Bone marrow (tissue), 2 donors: ENCODE measurements at regions not wholly inside any gene's neighbourhood (a gene's known extent, or its start where the extent isn't known, plus 50 kb on each side); places are given as distances from the start of the nearest gene placed in this dataset.
A peak's percentile ranks its signal among the peaks of the same experiment; 100 is the strongest.

Experiments
- DNase-seq, 2 donors: peaks; one replicate each; lab custom pipeline; 2025; lab: John Stamatoyannopoulos, UW

DNA sequence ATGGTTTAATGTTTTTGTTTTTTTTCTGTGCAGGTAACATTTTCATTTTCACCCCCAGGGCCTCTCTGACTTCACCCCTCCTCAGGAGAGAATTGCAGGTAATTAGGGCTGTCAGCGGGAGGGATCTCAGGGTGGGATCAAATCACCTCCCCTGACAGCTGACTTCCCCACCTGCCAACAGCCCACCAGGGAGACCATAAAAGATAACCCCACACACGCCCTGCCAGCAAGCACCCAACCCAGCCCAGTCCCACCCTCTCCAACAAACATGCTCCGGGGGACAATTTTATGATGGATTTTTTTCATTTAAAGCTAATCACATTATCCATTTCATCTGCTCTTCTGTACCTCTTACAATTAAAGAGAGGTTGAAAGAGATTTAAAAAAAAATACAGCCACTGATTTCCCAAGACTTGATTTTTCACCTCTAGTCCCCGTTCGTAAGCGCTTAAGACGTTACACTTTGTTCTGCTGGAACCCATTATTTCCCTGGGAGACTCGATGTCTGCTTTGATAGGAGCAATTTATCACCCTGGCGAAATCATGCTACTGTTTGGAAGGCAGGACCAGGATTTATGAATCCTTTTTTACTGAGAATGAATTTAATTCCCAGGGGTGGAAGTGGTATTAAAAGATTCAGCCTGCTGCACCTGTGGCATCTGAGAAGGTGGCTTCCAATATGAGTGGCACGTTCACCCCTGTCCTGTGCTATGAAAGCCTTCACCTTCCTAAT lies 232.9 kb upstream of the ID2 start:
- DNase-seq = no peak

- DNase-seq = no peak
These were observed 230.6 kb upstream of the ID2 start for GRCh38 chr2:8451273-8451672.

GRCh38 chr2:8452296-8452695 lies 229.6 kb upstream of the ID2 start:
- no peak for DNase-seq

- no peak for DNase-seq
These were observed 228.6 kb upstream of the ID2 start for GRCh38 chr2:8452979-8453903.

- no peak for DNase-seq
These were observed 228.0 kb upstream of the ID2 start for GRCh38 chr2:8453904-8454302.

DNA sequence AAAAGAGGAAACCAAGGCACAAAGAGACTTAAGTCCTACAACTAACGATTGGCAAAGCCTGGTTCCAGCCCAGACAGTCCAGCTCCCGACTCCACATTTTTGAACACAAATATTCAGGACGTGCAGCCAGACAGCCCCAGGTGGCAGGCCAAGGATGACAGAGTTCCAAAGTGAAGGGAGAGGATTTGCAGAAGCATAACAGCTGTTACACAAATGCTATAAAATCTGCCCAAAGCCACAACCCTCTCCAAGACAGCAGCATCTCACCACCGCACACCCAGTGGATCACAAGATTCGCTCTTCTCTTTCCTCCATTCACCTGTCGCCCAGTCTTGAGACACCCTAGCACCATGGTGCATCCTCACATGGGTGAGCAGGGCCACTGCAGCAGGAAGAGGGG lies 227.1 kb upstream of the ID2 start:
- no peak for DNase-seq

DNA sequence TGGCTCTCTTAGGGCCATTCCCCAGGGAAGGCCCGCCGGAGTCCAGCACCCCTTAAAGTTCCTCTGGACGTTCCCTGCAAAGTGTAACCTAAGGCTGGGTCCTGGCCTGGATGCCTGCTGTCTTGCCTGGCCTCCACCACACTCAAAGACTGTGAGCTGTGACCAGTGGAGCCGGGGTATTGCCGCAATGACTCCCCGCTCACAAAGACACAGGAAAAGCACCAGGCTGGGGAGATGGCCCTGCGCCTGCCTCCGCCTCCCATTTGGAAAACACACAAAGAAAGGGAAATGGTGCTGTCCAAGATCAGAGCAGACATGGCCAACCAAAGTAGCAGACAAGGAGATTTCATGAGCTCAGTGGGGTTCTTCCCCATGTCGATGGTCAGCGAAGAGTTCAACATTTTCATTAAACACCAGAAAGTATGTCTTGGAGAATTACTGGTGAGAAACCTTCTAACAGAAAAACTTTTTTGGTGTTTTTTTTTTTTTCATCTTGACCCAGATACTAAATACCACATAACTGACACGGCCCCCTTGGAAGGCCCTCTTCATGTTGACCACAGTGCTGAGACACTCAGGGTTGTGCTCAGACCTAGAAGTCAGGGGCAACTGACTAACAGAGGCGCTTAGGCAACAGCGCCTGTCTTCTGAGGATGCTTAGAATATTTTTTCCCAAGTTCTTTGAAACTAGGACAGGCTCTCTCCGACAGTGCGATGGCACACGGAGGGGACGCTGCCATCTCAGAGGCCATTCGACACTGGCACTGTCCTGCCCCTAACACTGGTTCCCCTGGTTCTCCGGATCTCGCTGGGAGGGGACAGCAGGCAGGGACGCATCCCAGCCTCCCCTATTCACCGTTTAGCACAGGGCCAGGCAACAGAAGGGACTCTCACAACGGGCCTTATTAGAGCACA lies 226.4 kb upstream of the ID2 start:
- DNase-seq = no peak

DNA sequence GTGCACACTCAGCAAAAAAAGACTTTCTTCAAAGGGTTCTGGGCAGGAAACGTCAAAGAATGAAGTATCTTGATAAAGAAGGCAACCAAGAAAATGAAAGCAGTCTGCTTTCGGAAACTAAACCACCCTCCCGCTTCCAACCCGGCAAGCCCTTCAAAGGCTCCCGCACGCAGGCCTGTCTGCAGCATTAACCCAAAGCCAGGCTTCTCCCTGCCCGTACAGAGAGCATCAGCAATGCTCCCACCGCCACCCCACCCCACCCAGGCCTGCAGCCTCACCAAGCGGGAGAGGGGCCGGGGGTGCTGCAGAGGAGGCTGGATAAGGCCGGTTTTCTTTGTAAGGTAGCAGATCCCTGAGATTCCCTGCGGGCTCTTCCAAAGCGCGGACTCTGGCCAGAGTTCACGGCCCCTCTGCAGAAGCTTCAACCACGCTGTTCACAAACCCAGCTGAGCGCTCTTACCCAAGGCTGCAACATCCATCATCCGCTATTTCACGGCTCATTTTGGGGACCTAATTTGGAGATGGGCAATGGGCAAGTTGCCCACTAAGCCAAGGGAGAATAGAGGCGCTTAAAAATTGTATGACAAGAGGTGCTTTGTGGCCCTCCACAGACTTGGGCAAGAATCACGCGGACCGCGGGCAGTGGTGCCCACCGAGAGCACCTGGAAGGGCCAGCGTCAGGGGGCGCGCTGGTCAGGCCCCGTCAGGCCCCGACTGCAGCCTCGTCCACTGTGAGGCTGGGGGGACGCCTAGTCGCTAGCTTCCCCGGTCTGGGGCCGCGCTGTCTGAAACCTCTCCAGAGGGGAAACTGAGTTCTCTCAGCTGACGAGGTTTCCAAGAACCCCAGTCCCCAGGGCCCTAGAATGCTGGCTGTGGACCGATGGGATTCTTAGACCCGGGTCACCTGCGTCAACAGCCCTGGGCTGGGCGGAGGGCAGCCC lies 225.4 kb upstream of the ID2 start:
- peak in 1 of 2 donors; percentile 78 for DNase-seq

DNA sequence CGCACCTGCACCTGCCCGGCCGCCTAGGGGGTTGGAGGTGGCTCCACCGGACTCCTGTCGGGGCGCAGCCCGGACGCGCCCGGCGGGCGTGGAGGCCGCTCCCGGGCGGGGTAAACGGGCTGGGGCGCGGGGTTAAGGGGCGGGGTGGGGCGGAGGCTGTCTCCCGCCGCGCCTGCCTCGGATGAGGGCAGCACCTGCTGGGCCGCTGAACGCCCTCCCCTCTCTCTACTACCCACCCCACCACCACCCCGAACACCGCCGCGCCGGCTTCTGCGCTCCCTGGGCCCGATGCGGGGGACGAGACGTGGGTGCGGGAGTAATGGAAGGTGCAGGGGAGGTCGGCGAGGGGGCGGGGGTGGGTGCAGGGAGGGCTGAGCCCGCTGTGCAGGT lies 224.8 kb upstream of the ID2 start:
- no peak for DNase-seq

DNA sequence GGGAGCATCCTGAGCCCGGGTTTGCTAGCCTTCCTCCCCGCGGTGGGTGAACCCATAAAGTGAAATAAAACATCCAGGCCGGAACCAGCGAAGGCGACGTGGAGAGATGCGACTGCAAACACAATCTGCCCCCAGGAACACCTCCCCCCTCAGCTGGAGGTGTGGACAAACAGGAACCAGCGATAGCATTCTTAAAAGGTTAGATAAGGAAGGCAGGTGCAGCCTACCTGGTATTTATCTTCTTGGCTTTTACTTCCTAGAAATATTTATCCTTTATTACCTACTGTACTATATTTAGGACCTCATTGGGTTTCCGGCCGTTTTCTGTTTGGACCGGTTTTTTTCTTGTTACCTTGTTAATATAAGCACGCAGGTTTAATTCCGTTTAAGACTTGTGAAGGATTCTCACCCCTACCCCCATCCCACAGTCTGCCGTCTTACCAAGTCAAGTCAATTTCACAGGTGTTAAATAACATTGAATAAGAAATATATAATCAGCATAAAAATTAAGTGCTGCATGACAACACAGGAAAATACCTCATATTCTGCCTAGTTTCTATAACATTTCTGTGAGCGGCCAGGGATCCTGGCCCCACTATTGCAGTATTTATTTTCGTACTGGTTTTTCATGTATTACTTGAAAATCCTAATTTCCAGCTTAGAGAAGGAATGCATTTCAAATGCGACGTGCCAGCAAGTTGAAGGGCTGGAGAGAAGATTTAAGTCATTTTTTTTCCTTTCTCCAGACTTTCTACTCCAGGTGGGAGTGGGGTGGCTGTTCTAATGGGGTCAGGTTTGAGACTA lies 224.0 kb upstream of the ID2 start:
- no peak for DNase-seq

GRCh38 chr2:8458503-8459459 lies 223.1 kb upstream of the ID2 start:
- no peak for DNase-seq

GRCh38 chr2:8459474-8459873 lies 222.4 kb upstream of the ID2 start:
- DNase-seq = no peak

DNA sequence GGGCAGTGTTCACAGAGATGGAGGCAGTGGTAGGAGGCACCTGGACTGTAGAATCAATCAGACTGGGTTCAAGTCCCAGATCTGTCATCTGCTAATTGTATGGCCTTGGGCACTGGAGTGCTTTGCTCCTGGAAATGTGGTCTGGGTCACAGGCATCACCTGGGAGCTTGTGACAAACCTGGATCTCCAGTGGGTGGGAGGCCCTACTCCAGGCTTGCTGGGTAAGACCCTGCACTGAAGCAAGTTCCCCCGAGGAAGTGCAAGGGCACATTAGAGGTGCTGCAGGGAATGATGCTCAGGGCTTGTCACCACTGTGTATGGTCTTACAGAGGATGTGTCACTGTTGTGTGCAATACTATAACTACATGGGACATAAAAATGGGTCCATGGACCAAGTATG lies 220.5 kb upstream of the ID2 start:
- DNase-seq = no peak

DNA sequence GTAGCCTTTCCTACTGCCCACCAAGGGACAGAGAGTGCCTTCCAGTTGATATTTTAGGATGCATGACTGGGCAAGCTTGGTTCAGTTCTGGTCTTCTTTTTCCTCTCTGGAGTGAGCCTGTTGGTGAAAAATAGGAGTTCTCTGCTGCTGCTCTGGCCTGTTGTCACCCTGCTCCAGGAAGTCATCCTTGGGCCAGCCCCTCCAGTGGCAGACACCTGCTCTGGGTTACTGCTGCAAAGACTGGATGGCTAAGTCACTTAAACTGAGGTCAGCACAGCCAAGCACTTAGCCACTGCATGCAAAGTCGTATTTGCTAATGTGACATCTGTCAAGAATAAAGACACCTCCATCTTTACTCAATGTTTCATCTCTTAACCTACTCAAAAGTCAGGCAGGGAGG lies 219.6 kb upstream of the ID2 start:
- DNase-seq = no peak

DNA sequence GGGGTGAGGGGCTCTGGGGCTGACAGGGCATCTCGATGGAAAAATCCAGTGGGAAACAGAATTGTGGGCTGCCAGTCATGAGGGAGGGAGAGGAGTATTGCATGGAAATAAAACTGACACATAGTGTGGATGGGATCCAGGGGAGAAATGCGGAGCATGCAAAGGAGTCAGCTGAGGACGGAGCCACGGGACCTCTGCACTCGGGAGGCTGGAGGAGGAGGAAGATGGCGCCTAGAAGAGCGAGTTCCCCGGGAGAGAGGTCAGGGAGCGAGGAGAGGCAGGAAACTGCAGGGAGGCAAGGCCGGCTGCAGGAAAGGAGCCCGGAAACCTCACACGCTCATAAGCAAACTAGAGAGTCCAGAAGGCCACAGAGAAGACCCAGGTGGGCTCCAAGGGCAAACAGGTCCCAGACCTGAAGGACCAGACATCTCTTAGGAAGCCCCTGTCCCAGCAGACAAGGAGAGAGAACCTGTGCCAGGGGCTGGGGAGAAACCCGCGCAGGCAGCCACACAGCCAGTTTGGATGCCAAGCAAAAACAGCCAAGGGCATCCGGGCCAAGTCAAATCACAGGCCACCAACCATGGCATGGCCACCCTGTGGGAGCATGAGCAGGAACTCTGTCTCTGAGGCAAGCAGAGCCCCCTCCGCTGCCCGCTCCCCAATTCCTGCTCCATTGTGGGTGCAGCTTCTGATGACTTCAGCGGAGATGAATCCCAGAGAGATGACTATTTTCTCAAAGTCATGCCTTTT lies 218.8 kb upstream of the ID2 start:
- DNase-seq = no peak

- no peak for DNase-seq
These were observed 216.3 kb upstream of the ID2 start for GRCh38 chr2:8465560-8465959.

DNA sequence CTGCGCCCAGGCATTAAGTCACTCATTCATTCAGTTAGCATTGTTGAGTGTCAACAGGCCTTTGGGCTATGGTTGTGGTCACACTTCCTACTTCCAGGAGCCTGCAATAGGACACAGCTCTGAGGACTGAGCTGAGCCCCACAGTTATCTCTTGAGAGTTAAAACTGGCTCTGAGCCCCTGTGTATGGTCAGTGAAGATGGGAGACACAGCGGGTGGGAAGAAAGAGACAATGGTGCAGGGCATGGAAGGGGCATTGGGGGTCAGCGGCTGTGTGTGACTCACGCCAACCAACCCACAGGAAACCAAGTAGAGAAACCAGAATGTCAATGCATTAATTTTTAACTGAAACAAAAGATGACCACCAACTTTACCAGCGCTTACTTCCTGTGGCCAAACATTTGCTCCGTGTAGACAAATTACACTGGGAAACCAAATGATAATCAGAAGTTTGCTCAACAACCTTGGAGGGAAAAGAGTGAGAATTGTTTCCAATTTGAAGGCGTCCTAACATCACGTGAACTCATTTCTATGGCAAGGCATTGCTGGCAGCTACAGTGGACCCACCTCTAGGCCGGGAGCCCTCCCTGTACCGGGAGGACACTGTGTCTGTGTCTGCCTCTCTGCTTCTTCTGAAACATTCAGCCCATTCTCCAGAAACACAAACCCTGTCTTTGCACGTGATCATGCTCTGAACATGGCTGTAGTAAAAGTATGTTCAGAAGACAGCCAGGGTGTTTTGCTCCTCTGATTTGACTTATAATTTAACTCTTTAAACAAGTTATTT lies 212.0 kb upstream of the ID2 start:
- DNase-seq = no peak
